HUES48 (cell line): ENCODE measurements at regions not wholly inside any gene's neighbourhood (a gene's known extent, or its start where the extent isn't known, plus 50 kb on each side); places are given as distances from the start of the nearest gene placed in this dataset.

Experiments used
- H3K27ac ChIP-seq: one replicate; pipeline ENCODE4 v1.7.0; 2013; ENCODE audit warnings: low read depth, low read length, inconsistent platforms
- H3K27me3 ChIP-seq: 2 replicates; pipeline ENCODE4 v1.6.1; 2013; ENCODE audit warnings: mild to moderate bottlenecking, low read length; ENCODE audit not compliant: control insufficient read depth, insufficient read depth
- H3K36me3 ChIP-seq: 2 replicates; pipeline ENCODE4 v1.6.1; 2013; ENCODE audit warnings: low read length; ENCODE audit not compliant: control insufficient read depth, insufficient read depth
- H3K4me1 ChIP-seq: 2 replicates; pipeline ENCODE4 v1.6.1; 2013; ENCODE audit warnings: mild to moderate bottlenecking, low read length; ENCODE audit not compliant: control insufficient read depth, insufficient read depth
- H3K4me3 ChIP-seq: 2 replicates; pipeline ENCODE4 v1.5.1; 2013; ENCODE audit warnings: mild to moderate bottlenecking, low read depth, low read length
- H3K9ac ChIP-seq: 2 replicates; pipeline ENCODE4 v1.6.1; 2013; ENCODE audit warnings: mild to moderate bottlenecking, low read depth, low read length, moderate library complexity
- H3K9me3 ChIP-seq: 2 replicates; pipeline ENCODE4 v1.6.1; 2013; ENCODE audit warnings: low read length; ENCODE audit not compliant: control insufficient read depth, insufficient read depth

- H3K4me3 ChIP-seq, result no peak overlapping the region
- H3K4me1 ChIP-seq, result 0 out of 2 replicates have a peak, but pooled peaks cover 4% of the 10 kb centered on the region
- H3K9me3 ChIP-seq, result no peaks in the 10 kb centered on the region
- no peaks in the 10 kb centered on the region for H3K36me3 ChIP-seq
- H3K27ac ChIP-seq, result no peak overlapping the region
- no peak overlapping the region for H3K9ac ChIP-seq
- H3K27me3 ChIP-seq, result no peaks in the 10 kb centered on the region
Measured at GRCh38 chr12:28689398-28690175, 459.5 kb upstream of the FAR2 start.

- Histone ChIP-seq H3K36me3 (no peaks in the 10 kb centered on the region), H3K9ac (no peak overlapping the region), H3K9me3 (no peaks in the 10 kb centered on the region), H3K4me1 (0 out of 2 replicates have a peak, but pooled peaks cover 4% of the 10 kb centered on the region), H3K27ac (no peak overlapping the region), H3K27me3 (no peaks in the 10 kb centered on the region), H3K4me3 (no peak overlapping the region)
Measured at GRCh38 chr12:28693565-28694219, 455.4 kb upstream of the FAR2 start.

- Histone ChIP-seq H3K36me3 (no peaks in the 10 kb centered on the region), H3K27me3 (no peaks in the 10 kb centered on the region), H3K27ac (no peak overlapping the region), H3K4me1 (no peaks in the 10 kb centered on the region), H3K4me3 (no peak overlapping the region), H3K9me3 (no peaks in the 10 kb centered on the region), H3K9ac (no peak overlapping the region)
Measured at GRCh38 chr12:28698553-28698952, 450.5 kb upstream of the FAR2 start.

GRCh38 chr12:28699029-28699428, 450.0 kb upstream of the FAR2 start:
- Histone ChIP-seq H3K27me3 (no peaks in the 10 kb centered on the region), H3K27ac (no peak overlapping the region), H3K9me3 (no peaks in the 10 kb centered on the region), H3K9ac (no peak overlapping the region), H3K4me3 (no peak overlapping the region), H3K4me1 (no peaks in the 10 kb centered on the region), H3K36me3 (no peaks in the 10 kb centered on the region)

- no peaks in the 10 kb centered on the region for H3K27me3 ChIP-seq
- H3K36me3 ChIP-seq, result no peaks in the 10 kb centered on the region
- no peaks in the 10 kb centered on the region for H3K4me1 ChIP-seq
- no peak overlapping the region for H3K9ac ChIP-seq
- H3K9me3 ChIP-seq, result no peaks in the 10 kb centered on the region
- H3K4me3 ChIP-seq, result no peak overlapping the region
- no peak overlapping the region for H3K27ac ChIP-seq
Measured at GRCh38 chr12:28700161-28700560, 448.9 kb upstream of the FAR2 start.

- Histone ChIP-seq H3K4me1 (no peaks in the 10 kb centered on the region), H3K27ac (no peak overlapping the region), H3K4me3 (no peak overlapping the region), H3K36me3 (no peaks in the 10 kb centered on the region), H3K9me3 (no peaks in the 10 kb centered on the region), H3K27me3 (no peaks in the 10 kb centered on the region), H3K9ac (no peak overlapping the region)
Measured at GRCh38 chr12:28704477-28705169, 444.5 kb upstream of the FAR2 start.

GRCh38 chr12:28708918-28709371, 440.1 kb upstream of the FAR2 start:
- Histone ChIP-seq H3K36me3 (no peaks in the 10 kb centered on the region), H3K27me3 (no peaks in the 10 kb centered on the region), H3K4me3 (no peak overlapping the region), H3K9ac (no peak overlapping the region), H3K27ac (no peak overlapping the region), H3K9me3 (no peaks in the 10 kb centered on the region), H3K4me1 (no peaks in the 10 kb centered on the region)

- Histone ChIP-seq H3K27me3 (no peaks in the 10 kb centered on the region), H3K4me1 (no peaks in the 10 kb centered on the region), H3K36me3 (no peaks in the 10 kb centered on the region), H3K27ac (no peak overlapping the region), H3K4me3 (no peak overlapping the region), H3K9ac (no peak overlapping the region), H3K9me3 (no peaks in the 10 kb centered on the region)
Measured at GRCh38 chr12:28709986-28710685, 438.9 kb upstream of the FAR2 start.

GRCh38 chr12:28710882-28711281, 438.2 kb upstream of the FAR2 start:
- Histone ChIP-seq H3K27me3 (no peaks in the 10 kb centered on the region), H3K27ac (no peak overlapping the region), H3K36me3 (no peaks in the 10 kb centered on the region), H3K4me1 (no peaks in the 10 kb centered on the region), H3K9me3 (no peaks in the 10 kb centered on the region), H3K9ac (no peak overlapping the region), H3K4me3 (no peak overlapping the region)

- Histone ChIP-seq H3K27ac (no peak overlapping the region), H3K9me3 (no peaks in the 10 kb centered on the region), H3K36me3 (no peaks in the 10 kb centered on the region), H3K4me1 (no peaks in the 10 kb centered on the region), H3K9ac (no peak overlapping the region), H3K27me3 (no peaks in the 10 kb centered on the region), H3K4me3 (no peak overlapping the region)
Measured at GRCh38 chr12:28711421-28711820, 437.7 kb upstream of the FAR2 start.
